ENCODE measurements at regions not wholly inside any gene's neighbourhood (a gene's known extent, or its start where the extent isn't known, plus 50 kb on each side); places are given as distances from the start of the nearest gene placed in this dataset.

GRCh38 chr9:74443036-74443750, 53.9 kb upstream of the RORB start:
- DNase-seq (ENCODE audit: low read depth in 2 of 2), result no peak

DNA sequence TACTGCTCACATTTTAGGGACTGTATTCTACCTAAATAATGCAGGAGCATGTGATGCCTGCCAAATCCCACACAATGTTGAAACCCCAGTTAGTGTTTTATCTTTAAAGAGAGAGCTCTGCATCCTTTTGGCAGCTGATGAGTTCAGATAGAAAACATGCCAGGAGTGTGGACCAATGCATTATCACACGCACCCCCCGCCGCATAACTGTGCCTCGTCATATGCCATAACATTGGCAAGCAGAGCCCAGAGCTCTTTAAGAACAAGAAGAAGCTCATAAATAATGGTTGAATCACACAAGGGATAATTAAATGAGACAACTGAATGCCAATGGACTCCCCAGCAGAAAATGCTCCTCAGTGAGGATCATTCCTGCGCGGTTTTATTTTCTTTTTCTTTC, 52.8 kb upstream of the RORB start:
- DNase-seq (ENCODE audit: low read depth in 2 of 2), result no peak

Data from stimulated activated CD4-positive, alpha-beta T cell treated with anti-CD3 and anti-CD28 coated beads, Interleukin-4, amount 100 ng/mL, for 48 hours (primary cell).